Ishikawa (cell line): ENCODE measurements at regions not wholly inside any gene's neighbourhood (a gene's known extent, or its start where the extent isn't known, plus 50 kb on each side); places are given as distances from the start of the nearest gene placed in this dataset.

Experiments
- CEBPB ChIP-seq: IDR thresholded peaks from 2 replicates; pipeline ENCODE4 v1.6.1; 2012
- CREB1 ChIP-seq: IDR thresholded peaks from 2 replicates; pipeline ENCODE4 v1.6.1; 2012; ENCODE audit warnings: low read depth
- EGR1 ChIP-seq: IDR thresholded peaks from 2 replicates; pipeline ENCODE4 v1.6.1; 2012
- EP300 ChIP-seq: IDR thresholded peaks from 2 replicates; pipeline ENCODE4 v1.6.1; 2012; ENCODE audit warnings: borderline replicate concordance
- FOXM1 ChIP-seq: IDR thresholded peaks from 2 replicates; pipeline ENCODE4 v1.6.1; 2012; ENCODE audit warnings: low read depth, borderline replicate concordance
- MAX ChIP-seq: IDR thresholded peaks from 2 replicates; pipeline ENCODE4 v1.6.1; 2012
- NFIC ChIP-seq: IDR thresholded peaks from 2 replicates; pipeline ENCODE4 v1.6.1; 2012
- RAD21 ChIP-seq: IDR thresholded peaks from 2 replicates; pipeline ENCODE4 v1.6.1; 2012; ENCODE audit warnings: low read depth
- REST ChIP-seq: IDR thresholded peaks from 2 replicates; pipeline ENCODE4 v1.6.1; 2012; ENCODE audit warnings: low read depth, mild to moderate bottlenecking
- TAF1 ChIP-seq: IDR thresholded peaks from 2 replicates; pipeline ENCODE4 v1.6.1; 2012; ENCODE audit warnings: low read depth, mild to moderate bottlenecking
- TCF12 ChIP-seq: IDR thresholded peaks from 2 replicates; pipeline ENCODE4 v1.6.1; 2012; ENCODE audit warnings: low read depth
- TEAD4 ChIP-seq: IDR thresholded peaks from 2 replicates; pipeline ENCODE4 v1.6.1; 2012
- USF1 ChIP-seq: IDR thresholded peaks from 2 replicates; pipeline ENCODE4 v1.6.1; 2012
- YY1 ChIP-seq: IDR thresholded peaks from 2 replicates; pipeline ENCODE4 v1.6.1; 2012; ENCODE audit warnings: low read depth
- ZBTB7A ChIP-seq: IDR thresholded peaks from 2 replicates; pipeline ENCODE4 v1.6.1; 2012; ENCODE audit warnings: low read depth

GRCh38 chr3:175989161-175989560 is 1130.0 kb downstream of the NAALADL2 start:
- TF ChIP-seq MAX (no peak), ZBTB7A (no peak), TEAD4 (no peak), REST (no peak), YY1 (no peak), EP300 (no peak), EGR1 (no peak), CEBPB (no peak), TCF12 (no peak), FOXM1 (no peak), NFIC (no peak), CREB1 (no peak), TAF1 (no peak), USF1 (no peak), RAD21 (no peak)

- no peak for TF ChIP-seq CREB1
- no peak for TF ChIP-seq ZBTB7A
- TF ChIP-seq REST, result no peak
Observed at GRCh38 chr3:175988401-175988800, 1129.3 kb downstream of the NAALADL2 start.

GRCh38 chr3:175985781-175986180 is 1126.6 kb downstream of the NAALADL2 start:
- TF ChIP-seq USF1, result no peak

- no peak for TF ChIP-seq FOXM1
- TF ChIP-seq YY1, result no peak
- TF ChIP-seq NFIC, result no peak
- no peak for TF ChIP-seq REST
- TF ChIP-seq EGR1, result no peak
- no peak for TF ChIP-seq CEBPB
- no peak for TF ChIP-seq USF1
- TF ChIP-seq CREB1, result no peak
- TF ChIP-seq RAD21, result no peak
Observed at GRCh38 chr3:175983379-175983778, 1124.2 kb downstream of the NAALADL2 start.

GRCh38 chr3:175980486-175981090 is 1121.5 kb downstream of the NAALADL2 start:
- TF ChIP-seq RAD21, result no peak
- no peak for TF ChIP-seq TEAD4
- no peak for TF ChIP-seq USF1
- TF ChIP-seq TAF1, result no peak
- TF ChIP-seq NFIC, result no peak
- no peak for TF ChIP-seq ZBTB7A
- no peak for TF ChIP-seq REST
- TF ChIP-seq YY1, result no peak
- TF ChIP-seq EP300, result no peak
- TF ChIP-seq MAX, result no peak
- no peak for TF ChIP-seq FOXM1
- TF ChIP-seq EGR1, result no peak
